BJ (cell line): ENCODE measurements at regions not wholly inside any gene's neighbourhood (a gene's known extent, or its start where the extent isn't known, plus 50 kb on each side); places are given as distances from the start of the nearest gene placed in this dataset.

Experiments used
- CTCF ChIA-PET: fragments of 350-600 bp; formaldehyde crosslinking; extraction: SDS; loops from one replicate; lab custom pipeline; 2021; ENCODE audit warnings: antibody characterized with exemption, inconsistent platforms; lab: Yijun Ruan, JAX
- POLR2A ChIA-PET: fragments of 300-600 bp; sonication (Branson Sonifier 250); formaldehyde crosslinking; extraction: SDS; loops from one replicate; lab custom pipeline; 2021; ENCODE audit warnings: antibody characterized with exemption; lab: Charles Lee
- DNase-seq: peaks from one replicate; pipeline ENCODE4 v3.0.0-alpha.2; 2011; ENCODE audit warnings: low read depth
- H3K27me3 ChIP-seq: 2 replicates; pipeline ENCODE4 v1.6.0; 2011; ENCODE audit warnings: low read length; ENCODE audit not compliant: control insufficient read depth, insufficient read depth
- H3K36me3 ChIP-seq: 2 replicates; pipeline ENCODE4 v1.5.1; 2011; ENCODE audit warnings: low read length; ENCODE audit not compliant: control insufficient read depth, insufficient read depth
- H3K4me3 ChIP-seq: 2 replicates; pipeline ENCODE4 v1.5.1; 2011; ENCODE audit warnings: low read depth, mild to moderate bottlenecking, control low read depth, low read length
- TF ChIP-seq, protein P1 (sequence below): IDR thresholded peaks from 2 replicates; pipeline ENCODE4 v1.5.1; 2011; ENCODE audit warnings: low read depth, mild to moderate bottlenecking, control low read depth, inconsistent platforms, low read length, moderate library complexity; ENCODE audit not compliant: insufficient read depth

DNA sequence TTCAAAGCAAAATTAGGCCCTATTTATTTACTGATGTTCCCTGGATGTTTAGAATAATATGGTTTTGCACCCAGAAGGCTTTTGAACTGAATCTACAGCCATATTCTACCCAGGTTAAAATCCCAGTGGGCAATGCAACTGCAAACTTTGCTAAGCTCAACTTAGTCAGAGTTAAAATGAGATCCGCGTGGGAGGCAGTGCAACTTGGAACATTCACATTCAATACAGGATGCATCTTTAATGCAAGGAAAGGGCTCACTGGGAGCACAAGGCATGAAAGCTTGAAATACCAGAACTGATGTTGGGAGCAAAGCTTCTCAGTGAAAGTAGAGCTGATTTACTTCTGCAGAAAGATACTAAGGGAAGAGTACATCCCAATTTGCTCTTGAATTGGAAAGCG is 281.2 kb upstream of the DEFB112 start:
- H3K36me3 ChIP-seq = no peaks in the 10 kb centered on the region
- no peak for DNase-seq
- TF ChIP-seq, protein P1, sequence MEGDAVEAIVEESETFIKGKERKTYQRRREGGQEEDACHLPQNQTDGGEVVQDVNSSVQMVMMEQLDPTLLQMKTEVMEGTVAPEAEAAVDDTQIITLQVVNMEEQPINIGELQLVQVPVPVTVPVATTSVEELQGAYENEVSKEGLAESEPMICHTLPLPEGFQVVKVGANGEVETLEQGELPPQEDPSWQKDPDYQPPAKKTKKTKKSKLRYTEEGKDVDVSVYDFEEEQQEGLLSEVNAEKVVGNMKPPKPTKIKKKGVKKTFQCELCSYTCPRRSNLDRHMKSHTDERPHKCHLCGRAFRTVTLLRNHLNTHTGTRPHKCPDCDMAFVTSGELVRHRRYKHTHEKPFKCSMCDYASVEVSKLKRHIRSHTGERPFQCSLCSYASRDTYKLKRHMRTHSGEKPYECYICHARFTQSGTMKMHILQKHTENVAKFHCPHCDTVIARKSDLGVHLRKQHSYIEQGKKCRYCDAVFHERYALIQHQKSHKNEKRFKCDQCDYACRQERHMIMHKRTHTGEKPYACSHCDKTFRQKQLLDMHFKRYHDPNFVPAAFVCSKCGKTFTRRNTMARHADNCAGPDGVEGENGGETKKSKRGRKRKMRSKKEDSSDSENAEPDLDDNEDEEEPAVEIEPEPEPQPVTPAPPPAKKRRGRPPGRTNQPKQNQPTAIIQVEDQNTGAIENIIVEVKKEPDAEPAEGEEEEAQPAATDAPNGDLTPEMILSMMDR = no peak
- CTCF ChIA-PET = no interaction called here
- no peak overlapping the region for H3K4me3 ChIP-seq
- no peaks in the 10 kb centered on the region for H3K27me3 ChIP-seq
- POLR2A ChIA-PET = no interaction called here

DNA sequence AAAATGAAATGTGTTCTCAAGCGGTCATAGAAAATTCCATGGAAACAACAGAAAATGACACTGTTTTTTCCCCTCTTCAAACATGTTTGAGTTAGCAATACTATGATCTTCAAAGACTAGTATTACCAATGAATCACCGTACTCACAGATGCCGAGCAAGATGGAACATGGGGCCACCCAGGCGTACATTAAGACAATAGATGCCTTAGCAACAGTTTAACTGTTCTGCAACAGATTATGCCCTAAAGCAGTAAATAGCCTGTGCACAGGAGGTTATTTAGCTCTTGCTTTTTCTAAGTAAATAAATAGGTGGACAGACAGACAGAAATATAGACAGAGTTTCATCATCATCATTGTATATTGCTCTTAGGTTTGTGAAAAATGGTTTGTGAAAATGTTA is 284.0 kb upstream of the DEFB112 start:
- CTCF ChIA-PET = no interaction called here
- Histone ChIP-seq H3K36me3 (no peaks in the 10 kb centered on the region), H3K4me3 (no peak overlapping the region), H3K27me3 (no peaks in the 10 kb centered on the region)
- DNase-seq = no peak
- POLR2A ChIA-PET = no interaction called here
- TF ChIP-seq, protein P1 = no peak

DNA sequence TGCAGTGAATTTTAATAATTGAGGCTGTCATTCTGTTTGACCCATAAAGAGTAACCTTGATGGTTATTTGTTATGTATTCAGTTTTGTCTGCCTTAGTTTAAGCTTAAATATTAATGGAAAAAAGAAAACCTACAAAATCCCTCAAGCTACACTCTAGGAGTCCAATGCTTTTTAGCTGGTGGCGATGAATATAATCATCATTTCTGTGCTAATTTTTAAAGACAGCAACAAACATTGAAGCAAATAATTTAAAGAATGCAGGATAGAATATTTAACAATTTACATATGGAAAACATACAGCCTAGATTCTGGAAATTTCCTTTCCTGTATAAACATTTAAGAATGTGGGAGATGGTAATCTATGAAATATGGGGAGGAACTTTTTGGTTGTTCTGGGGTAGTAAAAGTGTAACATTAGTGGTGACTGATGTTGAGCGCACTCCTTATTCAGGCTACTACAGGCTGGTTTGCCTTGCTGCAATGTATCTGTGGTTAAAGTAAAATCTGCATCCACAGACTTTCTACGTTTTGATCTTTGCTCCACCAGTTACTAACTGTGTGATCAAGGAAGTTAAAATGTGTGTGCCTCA is 287.9 kb upstream of the DEFB112 start:
- ChIA-PET POLR2A (no interaction called here), CTCF (interaction anchor here (0.6 kb wide), 1 partner anchor 418 kb away, joined by 5 read pairs; no protein-coding TSS in a partner anchor)

DNA sequence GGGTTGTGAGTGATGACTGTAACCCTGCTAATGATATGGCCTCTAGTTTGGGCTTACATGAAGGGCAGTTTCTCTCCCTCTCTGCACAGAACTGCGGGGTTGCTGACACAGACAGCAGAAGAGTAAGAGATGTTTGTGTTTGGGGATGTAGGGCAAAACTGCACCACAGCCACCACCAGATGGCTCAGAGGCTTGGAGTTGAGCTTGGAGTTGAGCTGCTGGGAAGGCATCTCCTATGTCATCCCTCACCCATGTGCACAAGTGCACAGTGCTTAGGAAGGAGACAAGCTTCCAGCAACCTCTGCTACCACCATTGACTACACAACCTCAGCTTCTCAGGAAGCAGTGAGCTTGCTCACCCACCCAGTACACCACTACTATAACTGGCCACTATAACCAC is 303.9 kb upstream of the DEFB112 start:
- TF ChIP-seq, protein P1 = no peak
- Histone ChIP-seq H3K27me3 (no peaks in the 10 kb centered on the region), H3K36me3 (no peaks in the 10 kb centered on the region), H3K4me3 (no peak overlapping the region)
- DNase-seq = no peak
- ChIA-PET POLR2A (no interaction called here), CTCF (no interaction called here)

More for the DNA sequence above, 287.9 kb upstream of the DEFB112 start:
- Histone ChIP-seq H3K4me3 (no peak overlapping the region), H3K27me3 (no peaks in the 10 kb centered on the region), H3K36me3 (no peaks in the 10 kb centered on the region)
- TF ChIP-seq, protein P1 = no peak
- no peak for DNase-seq

DNA sequence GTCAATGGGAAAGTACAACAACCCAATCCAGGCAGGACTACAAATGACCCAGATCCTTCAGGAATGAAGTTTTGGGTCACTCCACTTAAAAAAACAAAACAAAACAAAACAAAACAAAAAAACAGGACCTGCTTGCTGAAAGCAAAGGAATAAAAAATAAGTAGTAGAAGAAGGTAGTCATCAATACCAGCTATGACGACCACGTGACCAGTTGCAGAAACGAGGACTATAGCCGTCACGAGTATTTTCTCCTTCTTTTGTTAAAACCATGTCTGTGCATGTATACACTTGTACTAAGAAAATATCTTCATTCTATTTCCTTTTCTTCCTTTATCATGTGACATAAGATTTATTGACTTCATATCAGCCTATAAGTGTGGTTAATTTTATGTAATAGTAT is 308.4 kb upstream of the DEFB112 start:
- no peak overlapping the region for H3K4me3 ChIP-seq
- H3K27me3 ChIP-seq = no peaks in the 10 kb centered on the region
- TF ChIP-seq, protein P1 = no peak
- no peaks in the 10 kb centered on the region for H3K36me3 ChIP-seq
- CTCF ChIA-PET = no interaction called here
- no peak for DNase-seq
- POLR2A ChIA-PET = no interaction called here
